ENCODE measurements at regions not wholly inside any gene's neighbourhood (a gene's known extent, or its start where the extent isn't known, plus 50 kb on each side); places are given as distances from the start of the nearest gene placed in this dataset.
A peak's percentile ranks its signal among the peaks of the same experiment; 100 is the strongest.

- TF ChIP-seq, protein P1, sequence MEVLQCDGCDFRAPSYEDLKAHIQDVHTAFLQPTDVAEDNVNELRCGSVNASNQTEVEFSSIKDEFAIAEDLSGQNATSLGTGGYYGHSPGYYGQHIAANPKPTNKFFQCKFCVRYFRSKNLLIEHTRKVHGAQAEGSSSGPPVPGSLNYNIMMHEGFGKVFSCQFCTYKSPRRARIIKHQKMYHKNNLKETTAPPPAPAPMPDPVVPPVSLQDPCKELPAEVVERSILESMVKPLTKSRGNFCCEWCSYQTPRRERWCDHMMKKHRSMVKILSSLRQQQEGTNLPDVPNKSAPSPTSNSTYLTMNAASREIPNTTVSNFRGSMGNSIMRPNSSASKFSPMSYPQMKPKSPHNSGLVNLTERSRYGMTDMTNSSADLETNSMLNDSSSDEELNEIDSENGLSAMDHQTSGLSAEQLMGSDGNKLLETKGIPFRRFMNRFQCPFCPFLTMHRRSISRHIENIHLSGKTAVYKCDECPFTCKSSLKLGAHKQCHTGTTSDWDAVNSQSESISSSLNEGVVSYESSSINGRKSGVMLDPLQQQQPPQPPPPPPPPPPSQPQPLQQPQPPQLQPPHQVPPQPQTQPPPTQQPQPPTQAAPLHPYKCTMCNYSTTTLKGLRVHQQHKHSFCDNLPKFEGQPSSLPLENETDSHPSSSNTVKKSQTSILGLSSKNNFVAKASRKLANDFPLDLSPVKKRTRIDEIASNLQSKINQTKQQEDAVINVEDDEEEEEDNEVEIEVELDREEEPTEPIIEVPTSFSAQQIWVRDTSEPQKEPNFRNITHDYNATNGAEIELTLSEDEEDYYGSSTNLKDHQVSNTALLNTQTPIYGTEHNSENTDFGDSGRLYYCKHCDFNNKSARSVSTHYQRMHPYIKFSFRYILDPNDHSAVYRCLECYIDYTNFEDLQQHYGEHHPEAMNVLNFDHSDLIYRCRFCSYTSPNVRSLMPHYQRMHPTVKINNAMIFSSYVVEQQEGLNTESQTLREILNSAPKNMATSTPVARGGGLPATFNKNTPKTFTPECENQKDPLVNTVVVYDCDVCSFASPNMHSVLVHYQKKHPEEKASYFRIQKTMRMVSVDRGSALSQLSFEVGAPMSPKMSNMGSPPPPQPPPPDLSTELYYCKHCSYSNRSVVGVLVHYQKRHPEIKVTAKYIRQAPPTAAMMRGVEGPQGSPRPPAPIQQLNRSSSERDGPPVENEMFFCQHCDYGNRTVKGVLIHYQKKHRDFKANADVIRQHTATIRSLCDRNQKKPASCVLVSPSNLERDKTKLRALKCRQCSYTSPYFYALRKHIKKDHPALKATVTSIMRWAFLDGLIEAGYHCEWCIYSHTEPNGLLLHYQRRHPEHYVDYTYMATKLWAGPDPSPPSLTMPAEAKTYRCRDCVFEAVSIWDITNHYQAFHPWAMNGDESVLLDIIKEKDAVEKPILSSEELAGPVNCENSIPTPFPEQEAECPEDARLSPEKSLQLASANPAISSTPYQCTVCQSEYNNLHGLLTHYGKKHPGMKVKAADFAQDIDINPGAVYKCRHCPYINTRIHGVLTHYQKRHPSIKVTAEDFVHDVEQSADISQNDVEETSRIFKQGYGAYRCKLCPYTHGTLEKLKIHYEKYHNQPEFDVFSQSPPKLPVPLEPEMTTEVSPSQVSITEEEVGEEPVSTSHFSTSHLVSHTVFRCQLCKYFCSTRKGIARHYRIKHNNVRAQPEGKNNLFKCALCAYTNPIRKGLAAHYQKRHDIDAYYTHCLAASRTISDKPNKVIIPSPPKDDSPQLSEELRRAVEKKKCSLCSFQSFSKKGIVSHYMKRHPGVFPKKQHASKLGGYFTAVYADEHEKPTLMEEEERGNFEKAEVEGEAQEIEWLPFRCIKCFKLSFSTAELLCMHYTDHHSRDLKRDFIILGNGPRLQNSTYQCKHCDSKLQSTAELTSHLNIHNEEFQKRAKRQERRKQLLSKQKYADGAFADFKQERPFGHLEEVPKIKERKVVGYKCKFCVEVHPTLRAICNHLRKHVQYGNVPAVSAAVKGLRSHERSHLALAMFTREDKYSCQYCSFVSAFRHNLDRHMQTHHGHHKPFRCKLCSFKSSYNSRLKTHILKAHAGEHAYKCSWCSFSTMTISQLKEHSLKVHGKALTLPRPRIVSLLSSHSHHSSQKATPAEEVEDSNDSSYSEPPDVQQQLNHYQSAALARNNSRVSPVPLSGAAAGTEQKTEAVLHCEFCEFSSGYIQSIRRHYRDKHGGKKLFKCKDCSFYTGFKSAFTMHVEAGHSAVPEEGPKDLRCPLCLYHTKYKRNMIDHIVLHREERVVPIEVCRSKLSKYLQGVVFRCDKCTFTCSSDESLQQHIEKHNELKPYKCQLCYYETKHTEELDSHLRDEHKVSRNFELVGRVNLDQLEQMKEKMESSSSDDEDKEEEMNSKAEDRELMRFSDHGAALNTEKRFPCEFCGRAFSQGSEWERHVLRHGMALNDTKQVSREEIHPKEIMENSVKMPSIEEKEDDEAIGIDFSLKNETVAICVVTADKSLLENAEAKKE (CRISPR knock-in tag; IDR thresholded peaks at IDR 0.05) = peak; percentile 72
- TF ChIP-seq, protein P2, sequence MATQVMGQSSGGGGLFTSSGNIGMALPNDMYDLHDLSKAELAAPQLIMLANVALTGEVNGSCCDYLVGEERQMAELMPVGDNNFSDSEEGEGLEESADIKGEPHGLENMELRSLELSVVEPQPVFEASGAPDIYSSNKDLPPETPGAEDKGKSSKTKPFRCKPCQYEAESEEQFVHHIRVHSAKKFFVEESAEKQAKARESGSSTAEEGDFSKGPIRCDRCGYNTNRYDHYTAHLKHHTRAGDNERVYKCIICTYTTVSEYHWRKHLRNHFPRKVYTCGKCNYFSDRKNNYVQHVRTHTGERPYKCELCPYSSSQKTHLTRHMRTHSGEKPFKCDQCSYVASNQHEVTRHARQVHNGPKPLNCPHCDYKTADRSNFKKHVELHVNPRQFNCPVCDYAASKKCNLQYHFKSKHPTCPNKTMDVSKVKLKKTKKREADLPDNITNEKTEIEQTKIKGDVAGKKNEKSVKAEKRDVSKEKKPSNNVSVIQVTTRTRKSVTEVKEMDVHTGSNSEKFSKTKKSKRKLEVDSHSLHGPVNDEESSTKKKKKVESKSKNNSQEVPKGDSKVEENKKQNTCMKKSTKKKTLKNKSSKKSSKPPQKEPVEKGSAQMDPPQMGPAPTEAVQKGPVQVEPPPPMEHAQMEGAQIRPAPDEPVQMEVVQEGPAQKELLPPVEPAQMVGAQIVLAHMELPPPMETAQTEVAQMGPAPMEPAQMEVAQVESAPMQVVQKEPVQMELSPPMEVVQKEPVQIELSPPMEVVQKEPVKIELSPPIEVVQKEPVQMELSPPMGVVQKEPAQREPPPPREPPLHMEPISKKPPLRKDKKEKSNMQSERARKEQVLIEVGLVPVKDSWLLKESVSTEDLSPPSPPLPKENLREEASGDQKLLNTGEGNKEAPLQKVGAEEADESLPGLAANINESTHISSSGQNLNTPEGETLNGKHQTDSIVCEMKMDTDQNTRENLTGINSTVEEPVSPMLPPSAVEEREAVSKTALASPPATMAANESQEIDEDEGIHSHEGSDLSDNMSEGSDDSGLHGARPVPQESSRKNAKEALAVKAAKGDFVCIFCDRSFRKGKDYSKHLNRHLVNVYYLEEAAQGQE (IDR thresholded peaks at IDR 0.05; ENCODE audit: unreplicated experiment) = no peak
- no peak for TF ChIP-seq POLR2AphosphoS5 (IDR thresholded peaks at IDR 0.05; ENCODE audit: low read depth)
Measured at GRCh38 chr10:5293691-5294550, 70.8 kb upstream of the UCN3 start (continued).

DNA sequence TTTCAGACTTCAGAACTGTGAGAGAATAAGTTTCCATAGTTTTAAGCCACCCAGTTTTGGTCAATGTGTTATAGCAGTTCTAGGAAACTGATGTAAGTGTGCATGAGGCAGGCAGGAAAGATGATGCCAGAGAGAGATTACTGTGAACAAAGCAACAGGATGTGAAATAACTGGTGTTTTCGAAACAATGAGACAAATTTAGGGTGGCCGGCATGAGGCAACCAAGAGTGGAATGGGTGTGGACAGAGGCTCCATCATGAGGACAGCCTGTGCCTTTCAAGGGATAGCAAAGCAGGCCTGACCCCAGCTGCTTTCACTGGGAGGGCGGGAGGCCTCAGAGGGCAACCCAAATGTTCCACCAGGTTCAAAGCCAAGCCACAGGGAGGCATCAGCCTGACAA is 67.3 kb upstream of the UCN3 start:
- Histone ChIP-seq H3K27ac (ENCODE audit: low read depth) (no peak overlapping the region), H3K36me3 (ENCODE audit: insufficient read depth) (no peaks in the 10 kb centered on the region), H3K27me3 (ENCODE audit: insufficient read depth) (no peaks in the 10 kb centered on the region), H4K20me1 (replicated peaks; ENCODE audit: insufficient read depth) (no peaks in the 10 kb centered on the region), H3K4me1 (ENCODE audit: insufficient read depth) (peaks cover 4% of the 10 kb centered on the region; the same call in 1 of the 2 replicates), H3K4me3 (no peak overlapping the region), H3F3A (replicated peaks; ENCODE audit: low read depth) (no peaks in the 10 kb centered on the region), H2AFZ (no peak overlapping the region), H3K4me2 (no peak overlapping the region), H3K79me2 (replicated peaks; ENCODE audit: insufficient read depth) (no peaks in the 10 kb centered on the region), H3K9me2 (ENCODE audit: insufficient read depth) (no peaks in the 10 kb centered on the region)
- Mint-ChIP-seq H3K27ac (no peak overlapping the region), H3K4me1 (peaks cover 14% of the 10 kb centered on the region), H3K4me3 (no peak overlapping the region), H3K36me3 (ENCODE audit: low read depth) (no peaks in the 10 kb centered on the region; the same call in 2 of the 3 replicates), H3K27me3 (ENCODE audit: insufficient read depth, low read depth, poor library complexity) (no peaks in the 10 kb centered on the region), H3K9me3 (no peaks in the 10 kb centered on the region; the same call in 2 of the 3 replicates)
- DNase-seq (ENCODE audit: low spot score) (no peak), ATAC-seq (no peak)
- TF ChIP-seq, protein P1 (CRISPR knock-in tag; IDR thresholded peaks at IDR 0.05) = no peak
